SK-N-SH (cell line): ENCODE measurements at regions not wholly inside any gene's neighbourhood (a gene's known extent, or its start where the extent isn't known, plus 50 kb on each side); places are given as distances from the start of the nearest gene placed in this dataset.

ENCODE experiments used
- CTCF ChIA-PET: fragments of 300-600, 350-600 bp; formaldehyde crosslinking; extraction: SDS; loops from one replicate; lab custom pipeline; 2021; lab: Yijun Ruan, JAX
- POLR2A ChIA-PET: fragments of 350-600 bp; sonication (Branson Sonifier 250); formaldehyde crosslinking; extraction: SDS; loops from one replicate; lab custom pipeline; 2020; ENCODE audit warnings: antibody characterized with exemption, inconsistent platforms; lab: Yijun Ruan, JAX
- DNase-seq: peaks from one replicate; pipeline ENCODE4 v3.0.0; 2012
- H2AFZ ChIP-seq: fragments of 200-600 bp; sonication (generic); 2 replicates; pipeline ENCODE4 v1.8.1; 2016; ENCODE audit warnings: antibody characterized with exemption, mild to moderate bottlenecking, low read depth
- H3F3A ChIP-seq: fragments of 200-600 bp; sonication (generic); replicated peaks from 2 replicates; pipeline ENCODE3; 2016; ENCODE audit warnings: antibody characterized with exemption, mild to moderate bottlenecking; ENCODE audit not compliant: insufficient read depth
- H3K27ac ChIP-seq, 2 experiments: fragments of 200-500 bp in 1 of 2; fragments of 200-600 bp in 1 of 2; sonication (Bioruptor generic) in 1 of 2; sonication (generic), shearing (Covaris generic) in 1 of 2; 2 replicates each; pipeline versions ENCODE4 v1.5.1 to v1.6.1; 2014 to 2016; ENCODE audit warnings: low read depth in 2 of 2, inconsistent platforms in 1 of 2, low read length in 1 of 2, mild to moderate bottlenecking in 1 of 2, mixed read lengths in 1 of 2
- H3K27me3 ChIP-seq: fragments of 200-600 bp; sonication (generic), shearing (Covaris generic); 2 replicates; pipeline ENCODE4 v1.6.1; 2016; ENCODE audit warnings: mixed run types; ENCODE audit not compliant: insufficient read depth
- H3K36me3 ChIP-seq, 2 experiments: fragments of 200-500 bp in 1 of 2; fragments of 200-600 bp in 1 of 2; sonication (Bioruptor generic) in 1 of 2; sonication (generic) in 1 of 2; replicated peaks in 1 of 2; 2 replicates each; pipeline versions ENCODE3 to v1.5.1; 2014 to 2016; ENCODE audit warnings: low read length in 1 of 2, mild to moderate bottlenecking in 1 of 2; ENCODE audit not compliant: insufficient read depth in 2 of 2, control insufficient read depth in 1 of 2
- H3K4me1 ChIP-seq, 2 experiments: fragments of 200-500 bp in 1 of 2; fragments of 200-600 bp in 1 of 2; sonication (Bioruptor generic) in 1 of 2; sonication (generic), shearing (Covaris generic) in 1 of 2; 2 replicates each; pipeline versions ENCODE4 v1.5.1 to v1.6.1; 2014 to 2016; ENCODE audit warnings: low read depth in 1 of 2, low read length in 1 of 2, mixed run types in 1 of 2; ENCODE audit not compliant: insufficient read depth in 2 of 2, control insufficient read depth in 1 of 2
- H3K4me2 ChIP-seq: fragments of 200-600 bp; sonication (generic), shearing (Covaris generic); 2 replicates; pipeline ENCODE4 v1.6.1; 2017; ENCODE audit warnings: mixed run types
- H3K4me3 ChIP-seq, 2 experiments: fragments of 200-500 bp in 1 of 2; fragments of 200-600 bp in 1 of 2; sonication (Bioruptor generic) in 1 of 2; sonication (generic), shearing (Covaris generic) in 1 of 2; 2 replicates each; pipeline versions ENCODE4 v1.5.1 to v1.8.1; 2014 to 2016; ENCODE audit warnings: low read depth in 2 of 2, inconsistent platforms in 1 of 2, low read length in 1 of 2, mild to moderate bottlenecking in 1 of 2, mixed read lengths in 1 of 2, moderate library complexity in 1 of 2
- H3K79me2 ChIP-seq: fragments of 200-600 bp; sonication (generic); 2 replicates; pipeline ENCODE4 v1.8.1; 2017; ENCODE audit warnings: mild to moderate bottlenecking; ENCODE audit not compliant: insufficient read depth
- H3K9ac ChIP-seq: fragments of 200-600 bp; sonication (generic); 2 replicates; pipeline ENCODE4 v1.6.1; 2017; ENCODE audit warnings: mixed run types
- H3K9me2 ChIP-seq: fragments of 200-600 bp; sonication (generic); 2 replicates; pipeline ENCODE4 v1.6.1; 2017; ENCODE audit warnings: mixed run types
- H3K9me3 ChIP-seq: fragments of 200-600 bp; sonication (generic); 2 replicates; pipeline ENCODE4 v1.6.1; 2017; ENCODE audit warnings: mixed run types, mild to moderate bottlenecking, moderate library complexity
- H4K20me1 ChIP-seq: fragments of 200-600 bp; sonication (generic); 2 replicates; pipeline ENCODE4 v1.6.1; 2017; ENCODE audit warnings: mild to moderate bottlenecking, mixed run types; ENCODE audit not compliant: insufficient read depth
- ELF1 ChIP-seq: IDR thresholded peaks from 2 replicates; pipeline ENCODE4 v1.4.0; 2012
- EP300 ChIP-seq, 2 experiments: IDR thresholded peaks; 2 replicates each; pipeline versions ENCODE4 v1.4.0 to v1.6.1; 2012; ENCODE audit warnings: borderline replicate concordance in 1 of 2, low read depth in 1 of 2, low read length in 1 of 2
- EZH2phosphoT487 ChIP-seq: fragments of 200-600 bp; sonication (generic); IDR thresholded peaks from 2 replicates; pipeline ENCODE4 v1.6.1; 2017; ENCODE audit warnings: low read depth, mixed run types, mild to moderate bottlenecking, antibody characterized with exemption, moderate library complexity, borderline replicate concordance
- FOXM1 ChIP-seq: IDR thresholded peaks from 2 replicates; pipeline ENCODE4 v1.4.0; 2012; ENCODE audit warnings: low read depth, mild to moderate bottlenecking
- GATA2 ChIP-seq: sonication (generic); formaldehyde crosslinking; IDR thresholded peaks from 2 replicates; pipeline ENCODE4 v1.5.0; 2020; ENCODE audit warnings: mild to moderate bottlenecking, missing genetic modification reagents
- JUND ChIP-seq: IDR thresholded peaks from 2 replicates; pipeline ENCODE4 v1.4.0; 2012
- MEF2A ChIP-seq: IDR thresholded peaks from 2 replicates; pipeline ENCODE4 v1.4.0; 2012; ENCODE audit warnings: low read depth, borderline replicate concordance
- RAD21 ChIP-seq: IDR thresholded peaks from 2 replicates; pipeline ENCODE4 v1.6.1; 2012; ENCODE audit warnings: mild to moderate bottlenecking, low read length
- RCOR1 ChIP-seq: fragments of 150-350 bp; IDR thresholded peaks from 2 replicates; pipeline ENCODE4 v1.6.1; 2017; ENCODE audit warnings: antibody characterized with exemption, low read length
- RXRA ChIP-seq: IDR thresholded peaks from 2 replicates; pipeline ENCODE4 v1.4.0; 2012; ENCODE audit warnings: low read depth, mild to moderate bottlenecking, borderline replicate concordance
- SMC3 ChIP-seq: IDR thresholded peaks from 2 replicates; pipeline ENCODE4 v1.6.1; 2012; ENCODE audit warnings: low read depth, low read length, improper control_type of control experiment
- TAF1 ChIP-seq: IDR thresholded peaks from 2 replicates; pipeline ENCODE4 v1.6.1; 2012; ENCODE audit warnings: low read depth, mild to moderate bottlenecking, low read length, moderate library complexity, borderline replicate concordance
- TCF12 ChIP-seq: IDR thresholded peaks from 2 replicates; pipeline ENCODE4 v1.4.0; 2012
- TEAD4 ChIP-seq: IDR thresholded peaks from 2 replicates; pipeline ENCODE4 v1.4.0; 2012; ENCODE audit warnings: mild to moderate bottlenecking, borderline replicate concordance; ENCODE audit not compliant: insufficient read depth
- YY1 ChIP-seq: IDR thresholded peaks from 2 replicates; pipeline ENCODE4 v1.4.0; 2012; ENCODE audit warnings: low read depth, mild to moderate bottlenecking
- WGBS: methylation state at CpG from one replicate; pipeline ENCODE4 v1.1.6; 2017; ENCODE audit warnings: low lambda C conversion rate; 5-methylcytosine and 5-hydroxymethylcytosine counted together
- TF ChIP-seq, protein P1 (sequence below): IDR thresholded peaks from 2 replicates; pipeline ENCODE4 v1.4.0; 2012; ENCODE audit warnings: low read depth, borderline replicate concordance
- TF ChIP-seq, protein P2 (sequence below): fragments of 200-600 bp; sonication (generic); IDR thresholded peaks from 2 replicates; pipeline ENCODE4 v1.6.1; 2017; ENCODE audit warnings: antibody characterized with exemption, mild to moderate bottlenecking, moderate library complexity
- TF ChIP-seq, protein P3 (sequence below): IDR thresholded peaks from 2 replicates; pipeline ENCODE4 v1.6.1; 2012; ENCODE audit warnings: mild to moderate bottlenecking, low read depth, low read length, moderate library complexity
- TF ChIP-seq, protein P4 (sequence below): IDR thresholded peaks from 2 replicates; pipeline ENCODE4 v1.4.0; 2012; ENCODE audit warnings: low read depth

DNA sequence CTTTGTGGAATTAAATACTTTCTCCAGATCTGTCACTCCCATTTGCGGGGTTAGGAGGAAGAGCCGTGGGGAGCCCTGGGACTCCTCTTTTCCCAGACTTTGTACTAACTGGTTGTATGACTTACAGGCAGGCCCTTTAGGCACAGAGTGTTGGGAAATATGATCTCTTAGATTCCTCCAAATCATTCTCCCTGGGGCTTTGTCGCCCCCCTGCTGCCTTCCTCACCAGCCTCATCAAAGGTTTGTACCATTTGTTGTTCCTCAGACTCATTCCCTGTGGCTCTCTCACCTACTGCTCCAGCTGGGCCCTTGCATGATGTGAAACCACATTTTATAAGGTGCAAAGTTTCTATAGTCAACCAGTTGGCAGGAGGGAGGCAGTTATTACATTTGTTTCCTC lies 56.4 kb downstream of the CRYGS start:
- DNase-seq = no peak
- H3K4me2 ChIP-seq = no peak overlapping the region
- H3K4me3 ChIP-seq = no peak overlapping the region
- H3K9ac ChIP-seq = no peak overlapping the region
- no peaks in the 10 kb centered on the region for H4K20me1 ChIP-seq
- no peaks in the 10 kb centered on the region for H3K9me2 ChIP-seq
- CTCF ChIA-PET = no interaction called here
- H3K4me1 ChIP-seq = peaks cover 0 to 5% of the 10 kb centered on the region in 2 experiments; a peak in 1 of 4 replicates
- POLR2A ChIA-PET = no interaction called here
- H3K79me2 ChIP-seq = no peaks in the 10 kb centered on the region
- WGBS = 28% methylated on average over 3 of the region's 3 CpGs
- H3K36me3 ChIP-seq = no peaks in the 10 kb centered on the region
- H2AFZ ChIP-seq = no peak overlapping the region
- H3K27ac ChIP-seq = no peak overlapping the region
- H3F3A ChIP-seq = no peaks in the 10 kb centered on the region
- TF ChIP-seq FOXM1 (no peak), RAD21 (peak; percentile 18; the same call in 1 of the 2 replicates)
- H3K9me3 ChIP-seq = no peaks in the 10 kb centered on the region
- H3K27me3 ChIP-seq = no peaks in the 10 kb centered on the region; the same call in 1 of the 2 replicates

DNA sequence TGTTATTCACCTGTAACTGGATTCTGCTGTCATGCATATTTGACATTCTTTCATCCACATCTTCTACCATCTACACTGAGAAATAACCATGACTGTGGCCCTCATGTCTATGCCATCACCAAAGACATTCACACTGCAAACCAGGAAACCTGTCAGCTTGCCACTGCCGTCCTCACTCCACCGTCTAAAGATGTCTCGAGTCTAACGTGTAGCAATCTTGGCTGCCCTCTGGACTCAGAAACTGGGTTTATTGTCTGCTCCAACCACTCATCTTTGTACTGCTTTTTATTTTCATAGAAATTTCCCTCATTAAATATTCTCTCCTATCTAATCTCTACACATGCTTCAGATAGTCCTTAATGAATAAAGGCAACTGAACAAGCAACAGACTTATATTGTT lies 57.1 kb downstream of the CRYGS start:
- Histone ChIP-seq H3K9ac (no peak overlapping the region), H3K9me3 (no peaks in the 10 kb centered on the region), H3K36me3 (no peaks in the 10 kb centered on the region), H3K4me2 (no peak overlapping the region), H4K20me1 (no peaks in the 10 kb centered on the region), H3F3A (no peaks in the 10 kb centered on the region), H2AFZ (no peak overlapping the region), H3K4me3 (no peak overlapping the region), H3K27me3 (no peaks in the 10 kb centered on the region; the same call in 1 of the 2 replicates), H3K4me1 (no peaks in the 10 kb centered on the region; a peak in 1 of 4 replicates), H3K27ac (no peak overlapping the region), H3K79me2 (no peaks in the 10 kb centered on the region), H3K9me2 (no peaks in the 10 kb centered on the region)
- CTCF ChIA-PET = interaction anchor here (1.0 kb wide), 1 partner anchor 227 kb away, joined by 4 read pairs; no protein-coding TSS in a partner anchor
- POLR2A ChIA-PET = no interaction called here
- TF ChIP-seq JUND = no peak
- TF ChIP-seq TEAD4 = no peak
- no peak for TF ChIP-seq SMC3
- TF ChIP-seq, protein P1, sequence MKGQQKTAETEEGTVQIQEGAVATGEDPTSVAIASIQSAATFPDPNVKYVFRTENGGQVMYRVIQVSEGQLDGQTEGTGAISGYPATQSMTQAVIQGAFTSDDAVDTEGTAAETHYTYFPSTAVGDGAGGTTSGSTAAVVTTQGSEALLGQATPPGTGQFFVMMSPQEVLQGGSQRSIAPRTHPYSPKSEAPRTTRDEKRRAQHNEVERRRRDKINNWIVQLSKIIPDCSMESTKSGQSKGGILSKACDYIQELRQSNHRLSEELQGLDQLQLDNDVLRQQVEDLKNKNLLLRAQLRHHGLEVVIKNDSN = no peak
- TF ChIP-seq RCOR1 = no peak
- TF ChIP-seq EP300 (IDR thresholded peaks at IDR 0.05; ENCODE audit: borderline replicate concordance in 1 of 2, low read depth in 1 of 2, low read length in 1 of 2) = no peak
- TF ChIP-seq ELF1 = no peak
- no peak for TF ChIP-seq EZH2phosphoT487
- TF ChIP-seq, protein P2, sequence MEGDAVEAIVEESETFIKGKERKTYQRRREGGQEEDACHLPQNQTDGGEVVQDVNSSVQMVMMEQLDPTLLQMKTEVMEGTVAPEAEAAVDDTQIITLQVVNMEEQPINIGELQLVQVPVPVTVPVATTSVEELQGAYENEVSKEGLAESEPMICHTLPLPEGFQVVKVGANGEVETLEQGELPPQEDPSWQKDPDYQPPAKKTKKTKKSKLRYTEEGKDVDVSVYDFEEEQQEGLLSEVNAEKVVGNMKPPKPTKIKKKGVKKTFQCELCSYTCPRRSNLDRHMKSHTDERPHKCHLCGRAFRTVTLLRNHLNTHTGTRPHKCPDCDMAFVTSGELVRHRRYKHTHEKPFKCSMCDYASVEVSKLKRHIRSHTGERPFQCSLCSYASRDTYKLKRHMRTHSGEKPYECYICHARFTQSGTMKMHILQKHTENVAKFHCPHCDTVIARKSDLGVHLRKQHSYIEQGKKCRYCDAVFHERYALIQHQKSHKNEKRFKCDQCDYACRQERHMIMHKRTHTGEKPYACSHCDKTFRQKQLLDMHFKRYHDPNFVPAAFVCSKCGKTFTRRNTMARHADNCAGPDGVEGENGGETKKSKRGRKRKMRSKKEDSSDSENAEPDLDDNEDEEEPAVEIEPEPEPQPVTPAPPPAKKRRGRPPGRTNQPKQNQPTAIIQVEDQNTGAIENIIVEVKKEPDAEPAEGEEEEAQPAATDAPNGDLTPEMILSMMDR = no peak
- TF ChIP-seq RXRA = no peak
- no peak for TF ChIP-seq GATA2 (CRISPR knock-in tag)
- TF ChIP-seq MEF2A = no peak
- TF ChIP-seq, protein P3, sequence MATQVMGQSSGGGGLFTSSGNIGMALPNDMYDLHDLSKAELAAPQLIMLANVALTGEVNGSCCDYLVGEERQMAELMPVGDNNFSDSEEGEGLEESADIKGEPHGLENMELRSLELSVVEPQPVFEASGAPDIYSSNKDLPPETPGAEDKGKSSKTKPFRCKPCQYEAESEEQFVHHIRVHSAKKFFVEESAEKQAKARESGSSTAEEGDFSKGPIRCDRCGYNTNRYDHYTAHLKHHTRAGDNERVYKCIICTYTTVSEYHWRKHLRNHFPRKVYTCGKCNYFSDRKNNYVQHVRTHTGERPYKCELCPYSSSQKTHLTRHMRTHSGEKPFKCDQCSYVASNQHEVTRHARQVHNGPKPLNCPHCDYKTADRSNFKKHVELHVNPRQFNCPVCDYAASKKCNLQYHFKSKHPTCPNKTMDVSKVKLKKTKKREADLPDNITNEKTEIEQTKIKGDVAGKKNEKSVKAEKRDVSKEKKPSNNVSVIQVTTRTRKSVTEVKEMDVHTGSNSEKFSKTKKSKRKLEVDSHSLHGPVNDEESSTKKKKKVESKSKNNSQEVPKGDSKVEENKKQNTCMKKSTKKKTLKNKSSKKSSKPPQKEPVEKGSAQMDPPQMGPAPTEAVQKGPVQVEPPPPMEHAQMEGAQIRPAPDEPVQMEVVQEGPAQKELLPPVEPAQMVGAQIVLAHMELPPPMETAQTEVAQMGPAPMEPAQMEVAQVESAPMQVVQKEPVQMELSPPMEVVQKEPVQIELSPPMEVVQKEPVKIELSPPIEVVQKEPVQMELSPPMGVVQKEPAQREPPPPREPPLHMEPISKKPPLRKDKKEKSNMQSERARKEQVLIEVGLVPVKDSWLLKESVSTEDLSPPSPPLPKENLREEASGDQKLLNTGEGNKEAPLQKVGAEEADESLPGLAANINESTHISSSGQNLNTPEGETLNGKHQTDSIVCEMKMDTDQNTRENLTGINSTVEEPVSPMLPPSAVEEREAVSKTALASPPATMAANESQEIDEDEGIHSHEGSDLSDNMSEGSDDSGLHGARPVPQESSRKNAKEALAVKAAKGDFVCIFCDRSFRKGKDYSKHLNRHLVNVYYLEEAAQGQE = no peak
- no peak for TF ChIP-seq TCF12
- no peak for TF ChIP-seq TAF1
- TF ChIP-seq YY1 = no peak
- TF ChIP-seq, protein P4, sequence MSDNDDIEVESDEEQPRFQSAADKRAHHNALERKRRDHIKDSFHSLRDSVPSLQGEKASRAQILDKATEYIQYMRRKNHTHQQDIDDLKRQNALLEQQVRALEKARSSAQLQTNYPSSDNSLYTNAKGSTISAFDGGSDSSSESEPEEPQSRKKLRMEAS = no peak
- DNase-seq = no peak
- 88% methylated on average over 4 of the region's 4 CpGs for WGBS
